ENCODE measurements at regions not wholly inside any gene's neighbourhood (a gene's known extent, or its start where the extent isn't known, plus 50 kb on each side); places are given as distances from the start of the nearest gene placed in this dataset.

GRCh38 chr18:78689606-78690005 lies 290.0 kb upstream of the SALL3 start:
- intact Hi-C loops (cut with micrococcal nuclease), result no loop called here
- POLR2A ChIA-PET, result no interaction called here

GRCh38 chr18:78692105-78692504 lies 287.5 kb upstream of the SALL3 start:
- Mint-ChIP-seq H3K4me3 (no peak overlapping the region), H3K27ac (no peak overlapping the region), H3K9me3 (no peaks in the 10 kb centered on the region), H3K36me3 (no peaks in the 10 kb centered on the region), H3K4me1 (ENCODE audit: low read depth) (no peaks in the 10 kb centered on the region), H3K27me3 (no peaks in the 10 kb centered on the region)
- intact Hi-C loops (cut with micrococcal nuclease), result no loop called here
- ChIA-PET POLR2A (no interaction called here), CTCF (no interaction called here)
- no peak for DNase-seq

More at GRCh38 chr18:78689606-78690005, 290.0 kb upstream of the SALL3 start:
- Mint-ChIP-seq H3K36me3 (no peaks in the 10 kb centered on the region), H3K4me1 (ENCODE audit: low read depth) (no peaks in the 10 kb centered on the region), H3K9me3 (no peaks in the 10 kb centered on the region), H3K27ac (no peak overlapping the region), H3K27me3 (no peaks in the 10 kb centered on the region), H3K4me3 (no peak overlapping the region)
- CTCF ChIA-PET, result no interaction called here
- DNase-seq, result no peak

GRCh38 chr18:78693429-78693828 lies 286.2 kb upstream of the SALL3 start:
- intact Hi-C loops (cut with micrococcal nuclease), result no loop called here
- CTCF ChIA-PET, result no interaction called here
- POLR2A ChIA-PET, result no interaction called here
- Mint-ChIP-seq H3K27ac (no peak overlapping the region), H3K36me3 (no peaks in the 10 kb centered on the region), H3K4me1 (ENCODE audit: low read depth) (no peaks in the 10 kb centered on the region), H3K9me3 (no peaks in the 10 kb centered on the region), H3K4me3 (no peak overlapping the region), H3K27me3 (no peaks in the 10 kb centered on the region)
- no peak for DNase-seq

GRCh38 chr18:78696698-78697435 lies 282.8 kb upstream of the SALL3 start:
- intact Hi-C loops (cut with micrococcal nuclease), result no loop called here
- no peak overlapping the region for H3K27ac Mint-ChIP-seq
- no peaks in the 10 kb centered on the region for H3K4me1 Mint-ChIP-seq (ENCODE audit: low read depth)
- no peaks in the 10 kb centered on the region for H3K27me3 Mint-ChIP-seq
- ChIA-PET POLR2A (no interaction called here), CTCF (no interaction called here)
- DNase-seq, result no peak
- no peaks in the 10 kb centered on the region for H3K9me3 Mint-ChIP-seq
- H3K4me3 Mint-ChIP-seq, result no peak overlapping the region
- no peaks in the 10 kb centered on the region for H3K36me3 Mint-ChIP-seq

DNA sequence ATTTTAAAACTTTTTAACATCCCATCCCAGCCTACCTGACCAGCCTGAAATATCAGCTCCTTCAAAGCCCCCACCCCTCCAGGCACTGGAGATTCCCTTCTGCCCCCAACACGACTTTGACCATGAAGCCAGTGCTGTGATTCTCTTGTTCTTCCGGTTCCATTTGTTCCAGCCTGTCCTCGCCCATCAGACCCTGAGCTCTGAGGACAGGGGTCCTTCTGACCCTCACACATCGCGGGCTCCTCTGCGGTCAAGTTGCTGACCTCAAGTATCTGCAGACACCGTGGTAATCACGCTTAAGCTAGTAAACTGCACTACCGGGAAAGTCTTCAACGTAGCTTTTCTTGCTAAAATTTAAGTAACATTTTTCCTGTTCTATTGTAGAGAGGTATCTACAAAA lies 282.2 kb upstream of the SALL3 start:
- ChIA-PET POLR2A (no interaction called here), CTCF (no interaction called here)
- Mint-ChIP-seq H3K36me3 (no peaks in the 10 kb centered on the region), H3K27ac (no peak overlapping the region), H3K4me3 (no peak overlapping the region), H3K9me3 (no peaks in the 10 kb centered on the region), H3K4me1 (ENCODE audit: low read depth) (no peaks in the 10 kb centered on the region), H3K27me3 (no peaks in the 10 kb centered on the region)
- intact Hi-C loops (cut with micrococcal nuclease), result no loop called here
- no peak for DNase-seq

DNA sequence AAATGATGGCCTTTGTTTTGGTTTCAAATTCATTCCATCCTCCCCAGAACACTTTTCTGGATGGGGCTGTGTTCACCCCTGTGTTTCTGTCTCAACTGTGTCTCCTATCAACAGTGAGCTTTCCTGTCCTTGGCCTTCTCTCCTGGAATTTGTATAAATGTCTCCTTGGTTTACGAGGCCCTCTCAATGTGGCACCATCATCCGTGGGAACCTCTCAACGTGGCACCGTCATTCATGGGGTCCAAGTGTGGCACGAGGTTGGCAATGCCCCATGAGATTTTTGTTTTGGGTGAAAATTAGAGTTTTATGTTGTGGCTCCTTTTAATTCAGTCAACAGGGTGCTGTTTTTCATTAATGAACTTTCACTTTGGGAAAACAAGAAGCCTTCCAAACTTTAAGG lies 280.7 kb upstream of the SALL3 start:
- H3K36me3 Mint-ChIP-seq, result no peaks in the 10 kb centered on the region
- POLR2A ChIA-PET, result no interaction called here
- no peaks in the 10 kb centered on the region for H3K27me3 Mint-ChIP-seq
- no peaks in the 10 kb centered on the region for H3K4me1 Mint-ChIP-seq (ENCODE audit: low read depth)
- no peak overlapping the region for H3K27ac Mint-ChIP-seq
- no peaks in the 10 kb centered on the region for H3K9me3 Mint-ChIP-seq
- CTCF ChIA-PET, result no interaction called here
- intact Hi-C loops (cut with micrococcal nuclease), result no loop called here
- no peak for DNase-seq
- H3K4me3 Mint-ChIP-seq, result no peak overlapping the region

GRCh38 chr18:78699499-78699898 lies 280.1 kb upstream of the SALL3 start:
- intact Hi-C loops (cut with micrococcal nuclease), result no loop called here
- POLR2A ChIA-PET, result no interaction called here

DNA sequence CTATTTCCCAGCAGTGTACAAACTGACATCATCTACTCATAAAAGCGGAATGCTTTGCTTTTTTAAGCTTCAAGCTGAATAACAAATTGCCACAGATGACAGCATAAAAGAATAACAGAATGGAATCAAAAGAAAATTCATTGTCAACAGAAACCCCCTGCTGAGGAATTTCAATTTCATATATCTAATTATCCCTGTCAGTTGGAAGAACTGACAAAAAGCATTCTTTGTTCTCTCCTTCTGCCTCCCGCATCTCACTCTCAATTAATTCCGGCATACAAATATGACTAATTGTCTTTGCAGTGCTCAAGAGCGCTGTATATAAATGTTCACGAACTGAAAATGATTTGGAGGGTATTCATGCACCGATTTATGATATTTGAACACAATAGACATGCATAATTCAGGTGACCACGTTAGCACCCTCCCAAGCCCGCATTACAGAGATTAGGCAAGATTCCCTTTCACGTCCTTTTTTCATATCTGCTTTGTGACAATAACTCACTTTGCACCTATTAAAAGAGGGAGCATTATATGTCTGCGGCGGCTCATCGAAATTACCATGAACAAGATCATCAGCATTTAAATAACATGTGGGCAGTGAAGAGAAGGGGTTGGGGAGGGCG lies 277.7 kb upstream of the SALL3 start:
- intact Hi-C loops (cut with micrococcal nuclease), result no loop called here
- no peak overlapping the region for H3K4me3 Mint-ChIP-seq
- no peak overlapping the region for H3K27ac Mint-ChIP-seq
- H3K4me1 Mint-ChIP-seq (ENCODE audit: low read depth), result no peaks in the 10 kb centered on the region
- H3K9me3 Mint-ChIP-seq, result peaks cover 4% of the 10 kb centered on the region
- DNase-seq, result no peak
- POLR2A ChIA-PET, result no interaction called here
- H3K36me3 Mint-ChIP-seq, result no peaks in the 10 kb centered on the region
- no peaks in the 10 kb centered on the region for H3K27me3 Mint-ChIP-seq
- CTCF ChIA-PET, result no interaction called here

More at GRCh38 chr18:78699499-78699898, 280.1 kb upstream of the SALL3 start:
- no peak overlapping the region for H3K4me3 Mint-ChIP-seq
- H3K27ac Mint-ChIP-seq, result no peak overlapping the region
- peaks cover under 1% of the 10 kb centered on the region for H3K9me3 Mint-ChIP-seq
- CTCF ChIA-PET, result no interaction called here
- no peaks in the 10 kb centered on the region for H3K27me3 Mint-ChIP-seq
- no peak for DNase-seq
- H3K4me1 Mint-ChIP-seq (ENCODE audit: low read depth), result no peaks in the 10 kb centered on the region
- H3K36me3 Mint-ChIP-seq, result no peaks in the 10 kb centered on the region

- intact Hi-C loops (cut with micrococcal nuclease), result no loop called here
- H3K27me3 Mint-ChIP-seq, result no peaks in the 10 kb centered on the region
- H3K36me3 Mint-ChIP-seq, result no peaks in the 10 kb centered on the region
- DNase-seq, result no peak
- no peak overlapping the region for H3K27ac Mint-ChIP-seq
- H3K9me3 Mint-ChIP-seq, result peaks cover 10% of the 10 kb centered on the region
- POLR2A ChIA-PET, result no interaction called here
- H3K4me1 Mint-ChIP-seq (ENCODE audit: low read depth), result no peaks in the 10 kb centered on the region
- CTCF ChIA-PET, result no interaction called here
- no peak overlapping the region for H3K4me3 Mint-ChIP-seq
These were observed 276.3 kb upstream of the SALL3 start for GRCh38 chr18:78703291-78703690.

DNA sequence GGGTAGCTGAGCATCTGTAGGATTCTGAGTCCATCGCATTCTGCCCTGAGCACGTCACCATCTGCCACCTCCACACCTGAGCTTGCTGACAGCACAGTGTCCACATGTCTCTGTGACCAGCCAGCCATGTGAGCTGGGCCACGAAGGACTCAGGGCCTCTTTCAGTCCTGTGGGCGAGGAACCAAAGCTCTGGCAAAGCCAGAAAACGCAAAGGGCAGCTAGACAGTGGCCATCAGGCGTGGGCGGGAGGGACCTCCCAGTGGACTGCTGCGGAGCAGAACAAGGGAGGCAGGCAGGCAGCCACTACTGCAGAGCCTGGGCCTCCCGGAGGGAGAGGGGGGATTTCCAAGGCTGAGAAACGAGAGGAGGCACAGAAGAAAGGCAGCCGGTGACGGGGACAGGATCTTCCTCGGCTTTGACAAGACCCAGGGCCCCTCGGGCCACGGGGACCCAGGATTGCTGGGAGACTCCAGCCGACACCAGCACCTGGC lies 274.6 kb upstream of the SALL3 start:
- no peaks in the 10 kb centered on the region for H3K4me1 Mint-ChIP-seq (ENCODE audit: low read depth)
- H3K36me3 Mint-ChIP-seq, result no peaks in the 10 kb centered on the region
- ChIA-PET CTCF (no interaction called here), POLR2A (no interaction called here)
- no peak for DNase-seq
- no peaks in the 10 kb centered on the region for H3K27me3 Mint-ChIP-seq
- peaks cover 17% of the 10 kb centered on the region for H3K9me3 Mint-ChIP-seq
- no peak overlapping the region for H3K27ac Mint-ChIP-seq
- intact Hi-C loops (cut with micrococcal nuclease), result no loop called here
- H3K4me3 Mint-ChIP-seq, result no peak overlapping the region

GRCh38 chr18:78709261-78709809 lies 270.3 kb upstream of the SALL3 start:
- Mint-ChIP-seq H3K9me3 (peaks cover 21% of the 10 kb centered on the region), H3K27me3 (no peaks in the 10 kb centered on the region), H3K36me3 (no peaks in the 10 kb centered on the region), H3K27ac (no peak overlapping the region), H3K4me1 (ENCODE audit: low read depth) (no peaks in the 10 kb centered on the region), H3K4me3 (no peak overlapping the region)
- ChIA-PET CTCF (no interaction called here), POLR2A (no interaction called here)
- intact Hi-C loops (cut with micrococcal nuclease), result no loop called here
- no peak for DNase-seq

DNA sequence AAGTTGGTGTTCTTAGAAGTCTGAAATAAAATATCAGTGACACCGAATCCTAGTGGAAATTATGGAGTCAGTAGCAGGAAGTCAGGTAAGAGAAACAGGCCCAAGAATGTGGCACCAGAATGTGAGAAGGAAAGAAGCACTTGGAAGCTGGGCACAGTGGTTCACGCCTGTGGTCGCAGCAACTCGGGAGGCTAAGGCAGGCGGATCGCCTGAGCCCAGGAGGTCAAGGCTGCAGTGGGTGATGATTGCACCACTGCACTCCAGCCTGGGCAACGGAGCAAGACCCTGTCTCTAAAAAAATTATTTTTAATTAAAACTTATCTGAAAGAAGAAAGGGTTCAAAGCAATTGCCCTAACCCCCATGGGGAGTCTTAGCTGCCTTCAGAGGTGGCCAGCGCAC lies 268.3 kb upstream of the SALL3 start:
- Mint-ChIP-seq H3K4me3 (no peak overlapping the region), H3K27me3 (peaks cover 1% of the 10 kb centered on the region), H3K4me1 (ENCODE audit: low read depth) (no peaks in the 10 kb centered on the region), H3K9me3 (peaks cover 18% of the 10 kb centered on the region), H3K36me3 (no peaks in the 10 kb centered on the region), H3K27ac (no peak overlapping the region)
- DNase-seq, result no peak
- ChIA-PET CTCF (no interaction called here), POLR2A (no interaction called here)
- intact Hi-C loops (cut with micrococcal nuclease), result no loop called here

DNA sequence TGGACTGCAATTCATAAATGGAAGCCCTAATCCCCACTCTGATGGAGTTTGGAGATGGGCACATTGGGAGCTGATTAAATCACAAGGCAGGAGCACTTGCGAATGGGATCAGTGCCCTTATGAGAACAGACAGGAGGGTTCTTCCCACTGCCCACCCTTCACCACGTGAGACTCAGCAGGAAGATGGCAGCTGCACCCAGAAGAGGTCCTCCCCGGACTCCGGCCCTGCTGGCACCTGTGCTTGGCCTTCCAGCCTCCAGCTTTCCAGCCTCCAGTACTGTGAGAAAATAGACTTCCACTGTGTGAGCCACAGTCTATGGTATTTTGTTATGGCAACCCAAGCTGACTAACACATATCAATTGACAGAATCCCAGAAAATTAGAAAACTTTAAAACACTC lies 267.6 kb upstream of the SALL3 start:
- H3K9me3 Mint-ChIP-seq, result peaks cover 17% of the 10 kb centered on the region
- no peaks in the 10 kb centered on the region for H3K4me1 Mint-ChIP-seq (ENCODE audit: low read depth)
- ChIA-PET POLR2A (no interaction called here), CTCF (no interaction called here)
- no peaks in the 10 kb centered on the region for H3K36me3 Mint-ChIP-seq
- intact Hi-C loops (cut with micrococcal nuclease), result no loop called here
- no peak overlapping the region for H3K27ac Mint-ChIP-seq
- H3K4me3 Mint-ChIP-seq, result no peak overlapping the region
- DNase-seq, result no peak
- H3K27me3 Mint-ChIP-seq, result peaks cover 1% of the 10 kb centered on the region
